ENCODE measurements at regions not wholly inside any gene's neighbourhood (a gene's known extent, or its start where the extent isn't known, plus 50 kb on each side); places are given as distances from the start of the nearest gene placed in this dataset.

DNA sequence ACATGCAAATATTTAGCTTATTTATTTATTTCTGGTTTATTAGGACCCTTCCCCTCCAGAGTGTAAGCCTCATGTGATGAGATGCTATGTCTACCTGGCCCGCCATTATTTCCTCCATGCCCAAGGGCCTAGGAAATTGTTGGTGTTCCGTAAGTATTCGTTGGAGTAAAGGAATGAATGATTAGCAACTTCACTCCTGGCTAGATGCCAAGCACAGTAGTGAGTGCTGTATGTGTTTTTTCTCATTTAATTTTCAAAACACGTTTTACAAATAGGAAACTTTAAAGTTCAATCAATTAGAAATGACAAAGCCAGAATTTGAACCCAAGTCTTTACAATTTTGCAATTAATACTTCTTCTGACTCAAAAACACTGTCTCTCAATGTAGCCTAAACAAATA, 253.8 kb downstream of the BCAT1 start:
- TF ChIP-seq CTCF (IDR thresholded peaks at IDR 0.05) (no peak), POLR2A (IDR thresholded peaks at IDR 0.05) (no peak)
